B cell (primary cell): ENCODE measurements at regions not wholly inside any gene's neighbourhood (a gene's known extent, or its start where the extent isn't known, plus 50 kb on each side); places are given as distances from the start of the nearest gene placed in this dataset.

Experiments
- ATAC-seq: fragments of 200-7000 bp; cut with Tn5 transposase; one replicate; pipeline ENCODE4 v1.10.0; 2021; ENCODE audit warnings: low read depth, mild to moderate bottlenecking, moderate number of reproducible peaks, moderate library complexity
- CTCF ChIA-PET: fragments of 350-600 bp; sonication (Branson Sonifier 250); formaldehyde crosslinking; loops from one replicate; lab custom pipeline; 2021; ENCODE audit warnings: antibody characterized with exemption, inconsistent platforms; lab: Charles Lee
- POLR2A ChIA-PET: fragments of 350-600 bp; sonication (Branson Sonifier 250); formaldehyde crosslinking; loops from one replicate; lab custom pipeline; 2021; ENCODE audit warnings: antibody characterized with exemption; lab: Charles Lee
- DNase-seq: peaks from one replicate; pipeline ENCODE4 v3.0.0; 2013
- H2AFZ ChIP-seq: 2 replicates; pipeline ENCODE4 v1.6.1; 2012; ENCODE audit warnings: mild to moderate bottlenecking, low read depth, low read length; ENCODE audit not compliant: insufficient read depth, poor library complexity, severe bottlenecking
- H3K27ac ChIP-seq, 2 donors: 1 replicate in 1 of 2; 2 replicates in 1 of 2; pipeline ENCODE4 v1.5.1; 2012 to 2013; ENCODE audit warnings: low read length in 2 of 2, mild to moderate bottlenecking in 2 of 2, moderate library complexity in 1 of 2
- H3K27me3 ChIP-seq, 4 experiments: fragments of 200-600 bp in 1 of 4; sonication (generic) in 1 of 4; replicated peaks in 1 of 4; 1 replicate in 2 of 4; 2 replicates in 2 of 4; pipeline versions ENCODE4 v1.6.1 to v1.7.0; 2013 to 2016; ENCODE audit warnings: low read length in 3 of 4, mild to moderate bottlenecking in 2 of 4, mixed read lengths in 1 of 4, moderate library complexity in 1 of 4; ENCODE audit not compliant: insufficient read depth in 4 of 4, control insufficient read depth in 3 of 4; ENCODE audit errors: control extremely low read depth in 1 of 4
- H3K36me3 ChIP-seq, 2 experiments: replicated peaks in 1 of 2; 1 replicate in 1 of 2; 2 replicates in 1 of 2; pipeline versions ENCODE4 v1.6.1 to v1.7.1; 2013; ENCODE audit warnings: low read length in 1 of 2; ENCODE audit not compliant: insufficient read depth in 2 of 2, control insufficient read depth in 1 of 2; ENCODE audit errors: control extremely low read depth in 1 of 2, extremely low read depth in 1 of 2
- H3K4me1 ChIP-seq, 2 donors: fragments of 200-600 bp in 1 of 2; sonication (generic) in 1 of 2; 1 replicate in 1 of 2; 2 replicates in 1 of 2; pipeline versions ENCODE4 v1.5.1 to v1.6.1; 2013 to 2017; ENCODE audit warnings: low read length in 2 of 2; ENCODE audit not compliant: control insufficient read depth in 2 of 2, insufficient read depth in 2 of 2
- H3K4me2 ChIP-seq: replicated peaks from 2 replicates; pipeline ENCODE3; 2012; ENCODE audit warnings: mild to moderate bottlenecking, low read depth, low read length; ENCODE audit not compliant: poor library complexity, severe bottlenecking
- H3K4me3 ChIP-seq, 5 experiments: fragments of 200-600 bp in 1 of 5; sonication (generic) in 1 of 5; 1 replicate in 3 of 5; 2 replicates in 2 of 5; pipeline versions ENCODE4 v1.5.1 to v1.7.0; 2011 to 2016; ENCODE audit warnings: low read length in 4 of 5, mild to moderate bottlenecking in 4 of 5, low read depth in 2 of 5, control low read depth in 1 of 5, moderate library complexity in 1 of 5; ENCODE audit not compliant: insufficient read depth in 1 of 5; ENCODE audit errors: control extremely low read depth in 1 of 5, extremely low read depth in 1 of 5
- H3K79me2 ChIP-seq: fragments of 200-600 bp; sonication (generic); one replicate; pipeline ENCODE4 v1.6.0; 2016; ENCODE audit warnings: low read length; ENCODE audit not compliant: control insufficient read depth, insufficient read depth
- H3K9ac ChIP-seq: fragments of 200-600 bp; sonication (generic); 2 replicates; pipeline ENCODE4 v1.6.1; 2017; ENCODE audit warnings: mild to moderate bottlenecking, low read length, moderate library complexity
- H3K9me3 ChIP-seq, 3 donors: one replicate each; pipeline versions ENCODE4 v1.6.1 to v1.7.1; 2013; ENCODE audit warnings: low read length in 2 of 3; ENCODE audit not compliant: control insufficient read depth in 2 of 3, insufficient read depth in 1 of 3; ENCODE audit errors: control extremely low read depth in 1 of 3
- H4K20me1 ChIP-seq: 2 replicates; pipeline ENCODE4 v1.6.0; 2012; ENCODE audit warnings: mild to moderate bottlenecking, low read length; ENCODE audit not compliant: insufficient read depth, control insufficient read depth, poor library complexity, severe bottlenecking
- H3K27ac Mint-ChIP-seq: one replicate; pipeline ENCODE4 v1.8.0; 2021; ENCODE audit warnings: mixed read lengths
- H3K27me3 Mint-ChIP-seq: one replicate; pipeline ENCODE4 v1.8.0; 2021; ENCODE audit warnings: mixed read lengths
- H3K4me1 Mint-ChIP-seq: one replicate; pipeline ENCODE4 v1.8.0; 2021; ENCODE audit warnings: mixed read lengths
- H3K4me3 Mint-ChIP-seq: one replicate; pipeline ENCODE4 v1.8.0; 2021; ENCODE audit warnings: mixed read lengths
- H3K9me3 Mint-ChIP-seq: one replicate; pipeline ENCODE4 v1.8.0; 2022; ENCODE audit warnings: mixed read lengths; ENCODE audit not compliant: insufficient read depth
- CTCF ChIP-seq: fragments of 200-600 bp; IDR thresholded peaks from one replicate; pipeline ENCODE4 v1.8.0; 2022; ENCODE audit warnings: antibody characterized with exemption, mild to moderate bottlenecking
- EZH2 ChIP-seq: IDR thresholded peaks from 2 replicates; pipeline ENCODE4 v1.6.1; 2012; ENCODE audit warnings: borderline replicate concordance, low read depth, mild to moderate bottlenecking, moderate library complexity, low read length; ENCODE audit not compliant: insufficient read depth, poor library complexity, severe bottlenecking
- WGBS: methylation state at CpG from one replicate; pipeline ENCODE4 v1.1.5; 2013; ENCODE audit warnings: missing lambda C conversion rate; ENCODE audit not compliant: insufficient coverage; 5-methylcytosine and 5-hydroxymethylcytosine counted together
- intact Hi-C: fragments of 100-400 bp; cut with micrococcal nuclease; formaldehyde crosslinking; loops from one replicate; pipeline ENCODE4 v1.10.0; 2022

- intact Hi-C loops: no loop called here
- H2AFZ ChIP-seq: no peak overlapping the region
- H3K27me3 Mint-ChIP-seq: peaks cover 7% of the 10 kb centered on the region
- no peak for TF ChIP-seq CTCF
- TF ChIP-seq EZH2: no peak
- no peak overlapping the region for H3K9ac ChIP-seq
- CTCF ChIA-PET: no interaction called here
- H3K4me1 Mint-ChIP-seq: no peaks in the 10 kb centered on the region
- H3K27me3 ChIP-seq: no peaks in the 10 kb centered on the region
- H3K4me3 Mint-ChIP-seq: no peak overlapping the region
- DNase-seq (no peak), ATAC-seq (no peak)
- H4K20me1 ChIP-seq: no peaks in the 10 kb centered on the region
- no peaks in the 10 kb centered on the region for H3K9me3 Mint-ChIP-seq
- H3K4me3 ChIP-seq: no peak overlapping the region
- H3K9me3 ChIP-seq: no peaks in the 10 kb centered on the region
- no peak overlapping the region for H3K27ac Mint-ChIP-seq
- POLR2A ChIA-PET: no interaction called here
- H3K4me2 ChIP-seq: no peak overlapping the region
- 63% methylated on average over 1 of the region's 3 CpGs for WGBS
- H3K36me3 ChIP-seq: no peaks in the 10 kb centered on the region
- no peaks in the 10 kb centered on the region for H3K4me1 ChIP-seq
- no peaks in the 10 kb centered on the region for H3K79me2 ChIP-seq
- H3K27ac ChIP-seq: no peak overlapping the region
Observed at GRCh38 chr7:121633186-121633585, 237.1 kb upstream of the FAM3C start.

GRCh38 chr7:121624958-121625357 is 228.8 kb upstream of the FAM3C start:
- Histone ChIP-seq H4K20me1 (no peaks in the 10 kb centered on the region), H3K36me3 (no peaks in the 10 kb centered on the region), H3K27ac (no peak overlapping the region), H3K79me2 (no peaks in the 10 kb centered on the region), H3K4me1 (no peaks in the 10 kb centered on the region), H3K4me2 (no peak overlapping the region), H3K27me3 (no peaks in the 10 kb centered on the region), H2AFZ (no peak overlapping the region), H3K9ac (no peak overlapping the region), H3K4me3 (no peak overlapping the region), H3K9me3 (no peaks in the 10 kb centered on the region)
- TF ChIP-seq EZH2 (no peak), CTCF (no peak)
- Mint-ChIP-seq H3K9me3 (no peaks in the 10 kb centered on the region), H3K27ac (no peak overlapping the region), H3K27me3 (peaks cover 3% of the 10 kb centered on the region), H3K4me1 (no peaks in the 10 kb centered on the region), H3K4me3 (no peak overlapping the region)
- POLR2A ChIA-PET: no interaction called here
- intact Hi-C loops: no loop called here
- 100% methylated on average over 3 of the region's 3 CpGs for WGBS
- CTCF ChIA-PET: no interaction called here
- DNase-seq (no peak), ATAC-seq (no peak)
